ENCODE measurements at regions not wholly inside any gene's neighbourhood (a gene's known extent, or its start where the extent isn't known, plus 50 kb on each side); places are given as distances from the start of the nearest gene placed in this dataset.

GRCh38 chr10:57049096-57049495, 688.0 kb upstream of the ZWINT start:
- TF ChIP-seq CTCF (conservative IDR thresholded peaks at IDR 0.05; ENCODE audit: low read length) (no peak), EZH2phosphoT487 (IDR thresholded peaks at IDR 0.05; ENCODE audit: borderline replicate concordance) (no peak)
